Erythroblast (primary cell): ENCODE measurements at regions not wholly inside any gene's neighbourhood (a gene's known extent, or its start where the extent isn't known, plus 50 kb on each side); places are given as distances from the start of the nearest gene placed in this dataset.
A peak's percentile ranks its signal among the peaks of the same experiment; 100 is the strongest.

Experiments used
- DNase-seq, 2 experiments: peaks; one replicate each; lab custom pipeline; 2025; lab: John Stamatoyannopoulos, UW
- GATA1 ChIP-seq: IDR thresholded peaks from 2 replicates; pipeline ENCODE4 v1.6.1; 2011; ENCODE audit warnings: low read depth, mild to moderate bottlenecking, control low read depth, low read length, moderate library complexity
- POLR2A ChIP-seq: IDR thresholded peaks from 2 replicates; pipeline ENCODE4 v1.6.1; 2011; ENCODE audit warnings: mild to moderate bottlenecking, low read length

DNA sequence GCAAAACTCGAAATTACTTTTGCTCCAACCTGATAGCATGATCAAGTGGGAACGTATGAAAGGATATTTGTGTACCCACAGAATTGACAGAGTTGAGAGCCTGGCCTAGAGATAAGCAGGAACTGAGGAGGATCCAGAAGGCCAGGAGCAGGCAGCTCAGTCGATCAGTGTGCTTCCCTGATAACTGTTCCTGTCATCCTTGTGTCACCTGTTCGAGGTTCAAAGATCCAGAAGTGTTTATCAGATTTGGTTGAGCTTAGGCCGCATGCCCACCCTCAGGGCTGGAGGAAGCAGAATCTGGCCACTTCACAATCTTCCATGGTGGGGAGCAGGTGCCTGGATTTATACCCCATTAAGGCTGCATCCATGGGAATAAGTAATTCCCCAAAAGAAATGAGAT is 124.8 kb downstream of the QRSL1 start:
- no peak for TF ChIP-seq GATA1
- TF ChIP-seq POLR2A, result no peak
- no peak for DNase-seq

DNA sequence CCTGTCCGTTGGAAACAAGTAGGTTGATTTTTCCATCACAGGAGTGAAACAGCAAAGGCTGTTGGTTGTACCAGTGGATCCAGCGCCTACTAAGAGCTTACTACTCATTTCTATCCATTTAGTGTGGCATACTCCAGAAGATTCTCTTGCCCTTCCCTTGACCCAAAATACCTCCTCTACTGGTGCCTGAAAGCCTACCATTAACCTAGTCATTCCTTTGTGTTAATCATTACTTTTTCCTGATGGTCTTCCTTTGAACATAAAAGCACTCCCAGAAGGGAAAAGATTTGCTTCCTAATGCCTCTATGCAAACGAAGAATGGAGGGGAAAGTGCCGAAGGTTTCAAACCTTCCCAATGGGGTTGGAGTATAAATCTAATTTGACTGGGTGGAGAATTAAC is 123.3 kb downstream of the QRSL1 start:
- DNase-seq, result no peak

DNA sequence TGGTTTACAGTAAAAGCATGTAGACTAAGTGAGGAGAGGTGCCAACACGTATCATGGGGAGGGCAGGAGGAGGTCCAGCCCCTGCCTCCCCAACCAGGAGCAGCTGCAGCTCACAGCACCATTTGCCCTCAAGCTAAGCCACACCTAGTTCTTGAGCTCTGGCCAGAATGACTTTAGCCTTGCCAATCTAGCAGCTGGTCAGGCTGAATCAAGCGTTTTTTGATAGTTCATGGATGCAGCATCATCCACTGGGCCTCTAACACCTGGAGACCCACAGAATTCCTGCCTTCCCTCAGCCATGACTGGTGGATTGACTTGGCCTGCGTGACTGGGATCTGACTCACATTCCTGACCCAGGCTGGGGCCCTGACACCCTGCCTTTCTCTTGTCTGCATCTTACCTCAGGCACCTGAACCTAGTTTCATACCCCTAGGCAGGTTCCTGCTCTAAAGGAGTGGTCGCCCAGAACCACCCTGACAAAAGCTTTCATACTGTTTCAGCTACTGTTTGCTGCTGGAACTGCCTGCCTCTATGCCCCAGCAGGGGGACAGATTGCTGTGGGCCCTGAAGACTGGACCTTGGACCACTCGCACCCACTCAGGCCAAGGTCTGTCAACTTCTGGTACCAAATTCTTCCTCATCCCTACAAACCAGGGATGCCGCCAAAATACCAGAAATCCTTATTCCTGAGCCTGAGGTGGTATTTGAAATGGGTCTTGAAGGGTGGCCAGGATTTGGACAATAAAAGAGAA is 122.3 kb downstream of the QRSL1 start:
- no peak for TF ChIP-seq GATA1
- no peak for TF ChIP-seq POLR2A
- DNase-seq, result no peak

More for the DNA sequence above, 123.3 kb downstream of the QRSL1 start:
- TF ChIP-seq POLR2A, result no peak
- no peak for TF ChIP-seq GATA1

DNA sequence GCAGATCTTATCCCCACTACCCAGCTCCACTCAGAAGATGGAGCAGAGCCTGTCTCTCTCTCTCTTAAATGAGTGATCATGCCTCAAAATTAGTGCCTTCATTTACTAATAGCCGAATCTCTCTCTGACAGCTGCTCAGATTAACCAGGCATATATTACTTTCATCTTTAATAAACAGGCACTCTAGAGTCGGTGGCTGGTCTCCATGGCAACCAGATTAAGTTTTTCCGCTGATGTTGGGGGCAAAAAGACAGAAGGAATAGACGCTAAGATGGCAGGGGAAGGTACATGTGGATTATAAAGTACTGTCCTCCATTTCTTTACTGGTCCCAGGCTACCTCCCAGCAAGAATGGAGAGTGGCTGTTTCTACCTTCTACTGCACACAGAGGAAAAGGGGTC is 121.6 kb downstream of the QRSL1 start:
- no peak for DNase-seq

DNA sequence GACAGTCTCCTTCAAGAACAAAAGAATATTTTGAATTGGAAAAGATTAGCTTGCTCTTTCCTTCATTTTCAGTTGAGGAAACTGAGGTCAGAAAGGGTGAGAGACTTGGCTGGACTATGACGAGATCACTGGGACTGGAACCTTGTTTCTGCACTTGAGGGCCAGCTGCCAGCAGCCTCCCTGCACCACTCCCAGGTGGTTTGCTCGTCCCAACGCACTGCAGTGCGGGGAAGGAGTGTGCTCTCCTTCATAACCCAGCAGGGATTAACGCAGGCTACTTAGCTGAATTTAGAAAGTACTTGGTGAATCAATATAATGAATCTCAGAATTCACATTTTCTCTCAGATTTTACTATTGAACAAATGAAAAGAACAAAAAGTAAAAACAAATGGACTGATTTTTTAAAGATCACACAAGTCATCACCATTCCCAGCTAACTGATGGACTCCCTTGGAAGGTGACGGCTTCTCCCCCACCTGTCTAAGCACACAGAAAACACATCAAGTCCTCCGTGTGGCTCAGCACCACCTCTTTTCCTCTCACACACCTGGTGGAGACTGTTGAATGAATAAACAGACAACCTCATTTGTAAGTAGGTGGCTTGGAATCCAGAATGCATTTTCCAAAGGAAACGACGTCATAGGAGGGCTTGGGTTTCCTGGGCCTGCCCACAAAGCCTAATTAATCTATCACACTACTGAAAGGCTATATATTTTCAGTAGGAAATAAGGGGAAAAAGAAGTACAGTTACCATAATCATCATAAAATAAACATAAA is 121.0 kb downstream of the QRSL1 start:
- TF ChIP-seq POLR2A (no peak), GATA1 (no peak)
- no peak for DNase-seq

More for the DNA sequence above, 121.6 kb downstream of the QRSL1 start:
- no peak for TF ChIP-seq GATA1
- no peak for TF ChIP-seq POLR2A

DNA sequence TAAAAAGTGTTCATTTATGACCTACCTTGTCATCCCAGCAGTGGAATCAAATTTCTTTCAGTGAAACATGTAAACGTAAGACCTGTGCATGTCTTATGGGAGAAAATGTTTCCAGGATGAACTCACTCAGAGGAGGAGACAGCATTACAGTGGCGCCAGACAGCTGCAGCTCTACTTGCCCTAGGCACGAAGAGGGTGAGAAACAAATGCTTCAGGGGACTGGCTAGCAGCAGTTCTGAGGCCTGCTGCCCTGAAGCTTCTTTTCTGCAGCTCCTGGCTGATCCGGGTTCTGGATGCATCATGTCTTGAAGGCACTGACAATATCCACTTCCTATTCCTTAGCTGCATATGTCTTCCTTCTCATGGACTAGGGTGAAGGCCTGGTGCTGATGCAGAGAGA is 120.2 kb downstream of the QRSL1 start:
- no peak for DNase-seq
- TF ChIP-seq GATA1 (no peak), POLR2A (no peak)

DNA sequence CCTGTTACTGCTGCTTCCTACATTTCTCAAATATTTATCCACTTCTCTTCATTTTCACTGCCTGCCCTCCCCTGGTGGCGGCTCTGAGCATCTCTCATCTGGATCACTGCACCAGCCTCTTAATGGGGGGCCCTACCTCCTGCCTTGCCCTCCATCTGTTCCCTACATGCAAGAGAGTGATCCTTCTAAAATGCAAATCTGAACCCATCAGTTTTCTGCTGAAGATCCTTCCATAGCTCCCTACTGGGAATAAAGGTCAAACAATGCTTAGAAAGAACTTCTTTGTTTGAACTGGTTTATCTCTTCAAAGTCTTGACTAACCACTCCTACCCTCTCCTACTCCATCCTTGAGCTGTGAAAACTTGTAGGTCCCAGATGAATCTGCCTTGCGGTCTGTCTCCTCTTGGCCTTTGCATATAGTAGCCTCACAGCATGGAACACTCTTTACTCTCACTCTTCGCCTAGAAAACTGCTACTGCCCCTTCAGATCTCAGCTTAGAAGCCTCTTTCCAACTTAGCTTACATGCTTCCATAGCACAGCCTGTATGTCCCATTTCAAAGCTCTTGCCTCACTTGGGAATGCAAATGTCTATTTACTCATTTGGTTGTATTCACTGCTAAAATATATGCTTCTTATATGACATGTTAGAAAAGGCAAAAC is 119.3 kb downstream of the QRSL1 start:
- no peak for DNase-seq
- TF ChIP-seq POLR2A (no peak), GATA1 (no peak)

DNA sequence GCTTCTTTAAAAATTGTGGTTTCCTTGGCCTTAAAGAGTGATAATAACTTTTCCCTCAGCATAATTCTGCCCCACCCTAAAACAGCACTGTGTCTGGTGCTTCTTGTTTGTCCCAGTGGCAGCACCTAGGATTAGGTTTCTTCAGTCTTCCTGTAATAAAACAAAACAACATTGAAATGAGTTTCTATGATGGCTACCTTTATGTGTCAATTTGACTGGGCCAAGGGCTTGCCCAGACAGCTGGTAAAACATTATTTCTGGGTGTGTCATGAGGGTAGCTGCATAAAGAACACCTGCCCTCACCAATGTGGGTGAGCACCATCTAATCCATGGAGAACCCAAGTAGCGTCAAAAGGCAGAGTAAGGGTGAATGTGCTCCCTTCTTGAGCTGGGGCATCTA is 117.8 kb downstream of the QRSL1 start:
- no peak for DNase-seq
- TF ChIP-seq POLR2A (no peak), GATA1 (no peak)

DNA sequence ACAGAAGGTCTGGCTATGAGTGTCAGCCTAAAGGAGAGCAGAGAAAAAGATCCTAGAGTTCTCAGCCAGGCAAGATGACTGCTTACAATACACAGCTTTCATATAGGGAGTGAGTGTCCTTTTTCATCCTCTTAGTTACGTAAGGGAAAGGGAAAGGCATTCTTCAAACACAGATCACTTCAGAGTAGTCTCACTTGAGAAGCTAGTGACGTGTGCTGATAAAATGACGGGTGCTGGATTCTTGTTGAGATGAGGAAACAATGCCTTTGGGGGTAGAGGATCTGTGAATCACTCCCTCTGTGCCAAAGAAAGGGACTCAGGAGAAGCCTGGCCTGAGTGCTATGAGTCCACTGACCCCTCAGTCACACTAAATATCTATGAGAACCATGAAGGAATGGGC is 117.3 kb downstream of the QRSL1 start:
- TF ChIP-seq GATA1 (no peak), POLR2A (no peak)
- DNase-seq, result no peak

DNA sequence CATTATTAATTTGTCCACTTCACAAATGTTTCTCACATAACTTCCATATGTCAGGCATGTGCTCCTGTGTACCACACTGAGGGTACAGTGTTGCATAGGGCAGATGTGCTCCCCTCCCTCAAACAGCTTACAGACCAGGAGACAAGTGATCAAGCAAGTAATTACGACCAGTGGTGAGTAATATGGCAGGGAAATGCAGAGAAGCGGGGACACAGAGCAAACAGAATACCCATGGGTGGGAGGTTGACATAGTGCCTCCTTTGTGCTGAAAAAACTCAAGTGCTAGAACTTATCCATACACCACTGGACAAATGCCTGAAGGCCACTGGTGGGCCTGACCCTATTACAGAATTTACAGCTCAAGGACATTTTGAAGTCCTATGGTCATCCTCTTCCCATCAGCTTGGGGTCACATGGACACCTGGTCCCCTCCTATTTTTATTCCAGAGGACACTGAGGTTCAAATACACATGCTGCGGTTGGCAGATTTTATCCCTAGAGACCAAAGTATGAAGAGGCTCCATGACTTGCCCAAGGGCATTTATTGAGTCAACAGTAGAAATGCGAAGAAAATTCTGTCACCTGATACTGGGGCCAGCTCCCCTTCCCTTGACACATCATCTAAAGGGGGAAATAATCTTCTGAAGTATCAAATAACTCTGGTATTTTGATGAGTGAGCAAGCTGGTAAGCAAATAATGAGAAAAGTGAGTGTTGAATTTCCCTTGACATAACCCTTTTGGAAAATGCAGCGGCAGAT is 116.6 kb downstream of the QRSL1 start:
- TF ChIP-seq POLR2A (no peak), GATA1 (no peak)

DNA sequence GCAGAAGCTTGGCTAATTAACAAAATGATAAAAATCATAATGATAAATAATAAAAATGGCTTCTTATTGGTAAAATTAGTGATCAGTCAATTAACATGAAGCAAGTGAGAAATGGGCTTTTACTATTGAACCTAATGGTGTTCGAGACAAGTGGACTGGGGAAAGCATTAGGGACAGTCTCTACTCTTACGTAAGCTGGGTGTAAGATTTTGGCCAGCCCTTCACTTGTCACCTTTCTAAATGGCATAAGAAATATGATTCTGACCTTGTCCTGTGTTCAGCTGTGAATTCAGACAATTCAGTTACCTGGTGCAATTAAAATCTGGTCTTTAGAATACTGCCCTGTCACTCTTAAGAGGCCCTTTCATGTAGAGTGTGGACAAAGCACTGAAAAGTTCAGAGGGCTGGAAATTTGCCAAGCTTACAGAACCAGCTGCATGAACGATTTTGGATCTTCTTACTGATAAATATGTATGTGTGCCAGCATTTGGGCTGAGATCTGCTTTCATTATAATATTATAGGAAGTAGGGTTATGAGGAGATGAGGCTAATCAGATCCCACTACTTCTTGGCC is 115.9 kb downstream of the QRSL1 start:
- no peak for DNase-seq
- no peak for TF ChIP-seq POLR2A
- no peak for TF ChIP-seq GATA1

More for the DNA sequence above, 116.6 kb downstream of the QRSL1 start:
- no peak for DNase-seq

DNA sequence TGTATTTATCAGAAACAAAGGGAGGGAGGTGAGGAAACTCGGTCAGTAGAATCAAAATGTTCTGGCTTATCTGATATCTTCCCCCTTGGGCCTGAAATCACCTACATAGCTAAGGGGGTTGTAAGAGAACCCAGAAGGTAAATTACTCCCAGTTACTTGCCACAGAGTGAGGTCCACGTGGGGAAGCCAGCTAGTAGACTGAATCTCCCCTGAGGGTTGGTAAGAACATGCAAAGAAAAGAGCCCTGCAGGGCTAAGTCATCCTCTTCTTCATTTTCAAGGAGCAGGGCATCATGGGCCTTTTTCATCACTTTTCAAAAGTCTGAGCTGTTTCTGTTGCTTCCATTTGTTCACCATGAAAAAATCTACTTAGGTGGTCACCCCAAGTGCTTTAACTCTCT is 115.4 kb downstream of the QRSL1 start:
- DNase-seq, result no peak
- TF ChIP-seq GATA1 (no peak), POLR2A (no peak)

DNA sequence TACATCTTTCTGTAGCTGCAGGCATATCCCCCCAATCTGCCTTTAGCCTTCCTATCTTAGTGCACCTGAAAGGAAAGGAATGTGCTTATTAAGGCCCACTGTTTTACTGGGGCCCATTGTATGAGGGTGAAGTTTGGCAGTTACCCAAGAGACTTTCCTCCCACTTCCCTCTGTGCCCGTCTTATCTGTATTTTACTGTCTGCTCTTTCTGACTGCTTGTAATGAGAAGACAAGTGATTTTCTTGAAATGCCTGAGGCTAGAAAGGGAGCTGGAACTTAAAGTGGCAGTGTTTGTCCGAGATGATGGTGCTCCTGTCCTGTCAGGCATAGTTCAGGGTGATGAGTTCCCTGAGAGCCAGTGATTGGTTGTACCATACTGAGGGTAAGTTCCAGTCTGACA is 114.7 kb downstream of the QRSL1 start:
- DNase-seq, result peak in 1 of 2 experiments; percentile 7
